Caco-2 (cell line): ENCODE measurements at regions not wholly inside any gene's neighbourhood (a gene's known extent, or its start where the extent isn't known, plus 50 kb on each side); places are given as distances from the start of the nearest gene placed in this dataset.

Experiments used
- BruUV-seq: library from RNA; stranded (reverse); fragments of 400-500 nt; replicated peaks from 2 replicates; lab custom pipeline; 2021; lab: Mats Ljungman, UMichigan
- CTCF ChIA-PET: fragments of 300-600 bp; sonication (Branson Sonifier 250); formaldehyde crosslinking; loops from one replicate; lab custom pipeline; 2022; ENCODE audit warnings: antibody characterized with exemption; lab: Charles Lee
- POLR2A ChIA-PET: fragments of 300-600 bp; sonication (Branson Sonifier 250); formaldehyde crosslinking; loops from one replicate; lab custom pipeline; 2022; ENCODE audit warnings: antibody characterized with exemption; lab: Charles Lee
- DNase-seq, 2 experiments: peaks; one replicate each; pipeline versions ENCODE4 v3.0.0 to v3.0.0-alpha.2; 2020 to 2022
- H3K27me3 ChIP-seq: replicated peaks from 2 replicates; pipeline ENCODE4 v1.6.0; 2011; ENCODE audit warnings: low read length; ENCODE audit not compliant: control insufficient read depth, insufficient read depth
- H3K36me3 ChIP-seq: 2 replicates; pipeline ENCODE4 v1.5.1; 2011; ENCODE audit warnings: low read length; ENCODE audit not compliant: control insufficient read depth, insufficient read depth
- H3K4me1 ChIP-seq: fragments of 250-450 bp; sonication (Bioruptor Pico); 2 replicates; pipeline ENCODE4 v1.5.1; 2020; ENCODE audit warnings: mild to moderate bottlenecking
- H3K4me3 ChIP-seq: 2 replicates; pipeline ENCODE4 v1.5.1; 2011; ENCODE audit warnings: low read depth, mild to moderate bottlenecking, control low read depth, low read length
- H3K9me3 ChIP-seq: fragments of 250-450 bp; sonication (Bioruptor Pico); 2 replicates; pipeline ENCODE4 v1.5.1; 2020; ENCODE audit warnings: mild to moderate bottlenecking, moderate library complexity
- H3K27ac Mint-ChIP-seq: one replicate; pipeline ENCODE4 v1.8.0; 2022; ENCODE audit warnings: mixed read lengths; ENCODE audit not compliant: unreplicated experiment
- H3K27me3 Mint-ChIP-seq: one replicate; pipeline ENCODE4 v1.8.0; 2022; ENCODE audit warnings: mixed read lengths; ENCODE audit not compliant: insufficient read depth, unreplicated experiment
- H3K36me3 Mint-ChIP-seq: one replicate; pipeline ENCODE4 v1.8.0; 2022; ENCODE audit warnings: mild to moderate bottlenecking, mixed read lengths; ENCODE audit not compliant: insufficient read depth, unreplicated experiment
- H3K4me1 Mint-ChIP-seq: one replicate; pipeline ENCODE4 v1.8.0; 2022; ENCODE audit warnings: low read depth, mixed read lengths; ENCODE audit not compliant: unreplicated experiment
- H3K4me3 Mint-ChIP-seq: one replicate; pipeline ENCODE4 v1.8.0; 2022; ENCODE audit warnings: mild to moderate bottlenecking, moderate library complexity, mixed read lengths; ENCODE audit not compliant: unreplicated experiment
- H3K9me3 Mint-ChIP-seq: one replicate; pipeline ENCODE4 v1.8.0; 2022; ENCODE audit warnings: mixed read lengths; ENCODE audit not compliant: unreplicated experiment
- intact Hi-C: fragments of 100-400 bp; cut with micrococcal nuclease; formaldehyde crosslinking; loops from one replicate; pipeline ENCODE4 v1.10.0; 2022; ENCODE audit not compliant: unreplicated experiment
- TF ChIP-seq, protein P1 (sequence below), 2 experiments: fragments of 200-600 bp in 1 of 2; IDR thresholded peaks; 1 replicate in 1 of 2; 2 replicates in 1 of 2; pipeline versions ENCODE4 v1.5.1 to v1.8.0; 2011 to 2022; ENCODE audit warnings: antibody characterized with exemption in 1 of 2, control low read depth in 1 of 2, inconsistent platforms in 1 of 2, low read depth in 1 of 2, low read length in 1 of 2, mild to moderate bottlenecking in 1 of 2, moderate library complexity in 1 of 2; ENCODE audit not compliant: insufficient read depth in 1 of 2, severe bottlenecking in 1 of 2, unreplicated experiment in 1 of 2

DNA sequence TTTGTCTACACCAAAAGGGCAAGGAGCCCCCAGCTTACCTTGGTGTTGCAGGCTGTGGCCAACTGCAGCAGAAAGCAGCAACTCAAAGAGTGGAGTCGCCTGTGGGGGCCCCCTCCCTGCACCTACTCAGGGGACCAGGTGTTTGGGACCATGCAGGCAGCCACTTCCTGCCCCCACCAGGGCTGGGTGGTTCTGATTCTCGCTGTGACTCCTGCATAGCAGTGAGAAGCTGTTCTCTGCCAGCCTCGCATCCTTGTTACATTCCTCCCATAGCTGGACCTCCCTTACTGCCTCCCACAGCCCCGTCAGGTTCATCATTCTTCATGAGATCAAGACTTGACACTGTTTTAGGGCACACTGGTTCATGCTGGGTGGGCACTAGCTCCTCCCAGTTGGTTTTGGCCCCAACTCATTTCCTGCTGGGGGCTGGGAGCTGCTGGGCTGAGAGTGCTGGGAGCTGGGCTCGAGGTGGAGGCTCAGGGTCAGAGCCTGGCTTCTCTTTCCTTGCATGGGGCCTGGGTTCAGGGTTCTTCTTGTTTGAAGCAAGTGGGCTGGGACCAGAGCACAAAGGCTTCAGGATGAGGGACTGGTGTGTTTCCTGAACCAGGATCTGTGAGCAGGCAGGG is 146.9 kb upstream of the C1orf174 start:
- BruUV-seq = no TSS peak
- Histone ChIP-seq H3K9me3 (no peaks in the 10 kb centered on the region), H3K36me3 (no peaks in the 10 kb centered on the region), H3K4me3 (no peak overlapping the region), H3K4me1 (no peaks in the 10 kb centered on the region), H3K27me3 (no peaks in the 10 kb centered on the region)
- ChIA-PET CTCF (no interaction called here), POLR2A (no interaction called here)
- peaks cover 23% of the 10 kb centered on the region for H3K27me3 Mint-ChIP-seq
- no peak overlapping the region for H3K27ac Mint-ChIP-seq
- intact Hi-C loops = no loop called here
- H3K4me3 Mint-ChIP-seq = no peak overlapping the region
- DNase-seq = no peak
- no peaks in the 10 kb centered on the region for H3K4me1 Mint-ChIP-seq
- H3K9me3 Mint-ChIP-seq = no peaks in the 10 kb centered on the region
- H3K36me3 Mint-ChIP-seq = no peaks in the 10 kb centered on the region
- TF ChIP-seq, protein P1, sequence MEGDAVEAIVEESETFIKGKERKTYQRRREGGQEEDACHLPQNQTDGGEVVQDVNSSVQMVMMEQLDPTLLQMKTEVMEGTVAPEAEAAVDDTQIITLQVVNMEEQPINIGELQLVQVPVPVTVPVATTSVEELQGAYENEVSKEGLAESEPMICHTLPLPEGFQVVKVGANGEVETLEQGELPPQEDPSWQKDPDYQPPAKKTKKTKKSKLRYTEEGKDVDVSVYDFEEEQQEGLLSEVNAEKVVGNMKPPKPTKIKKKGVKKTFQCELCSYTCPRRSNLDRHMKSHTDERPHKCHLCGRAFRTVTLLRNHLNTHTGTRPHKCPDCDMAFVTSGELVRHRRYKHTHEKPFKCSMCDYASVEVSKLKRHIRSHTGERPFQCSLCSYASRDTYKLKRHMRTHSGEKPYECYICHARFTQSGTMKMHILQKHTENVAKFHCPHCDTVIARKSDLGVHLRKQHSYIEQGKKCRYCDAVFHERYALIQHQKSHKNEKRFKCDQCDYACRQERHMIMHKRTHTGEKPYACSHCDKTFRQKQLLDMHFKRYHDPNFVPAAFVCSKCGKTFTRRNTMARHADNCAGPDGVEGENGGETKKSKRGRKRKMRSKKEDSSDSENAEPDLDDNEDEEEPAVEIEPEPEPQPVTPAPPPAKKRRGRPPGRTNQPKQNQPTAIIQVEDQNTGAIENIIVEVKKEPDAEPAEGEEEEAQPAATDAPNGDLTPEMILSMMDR (IDR thresholded peaks at IDR 0.05; ENCODE audit: insufficient read depth in 1 of 2, low read depth in 1 of 2, low read length in 1 of 2, severe bottlenecking in 1 of 2, unreplicated experiment in 1 of 2) = no peak

DNA sequence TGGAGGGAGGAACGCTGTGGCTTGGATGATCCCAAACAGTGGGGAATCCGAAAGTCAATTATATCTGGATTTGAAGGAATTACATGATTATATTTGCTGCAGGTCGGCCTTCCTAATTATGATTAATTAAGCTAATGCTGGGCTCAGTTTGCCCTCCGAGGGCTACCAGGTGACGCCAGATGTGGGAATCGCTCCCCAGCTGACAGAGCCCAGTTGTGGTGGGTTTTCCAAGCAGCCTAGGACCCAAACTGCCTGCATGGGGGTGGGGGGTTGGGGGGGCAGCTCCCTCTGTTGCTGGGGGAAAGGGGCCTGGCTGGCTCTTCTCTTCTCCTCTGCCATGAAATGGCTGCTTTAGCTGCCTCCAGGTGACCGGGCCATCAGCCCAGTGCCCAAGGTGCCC is 147.6 kb upstream of the C1orf174 start:
- no peak for DNase-seq
- no peak overlapping the region for H3K27ac Mint-ChIP-seq
- ChIA-PET CTCF (no interaction called here), POLR2A (no interaction called here)
- H3K27me3 ChIP-seq = no peaks in the 10 kb centered on the region
- H3K4me3 ChIP-seq = no peak overlapping the region
- intact Hi-C loops = no loop called here
- no peaks in the 10 kb centered on the region for H3K36me3 ChIP-seq
- H3K36me3 Mint-ChIP-seq = no peaks in the 10 kb centered on the region
- no peaks in the 10 kb centered on the region for H3K4me1 Mint-ChIP-seq
- no peak overlapping the region for H3K4me3 Mint-ChIP-seq
- H3K4me1 ChIP-seq = no peaks in the 10 kb centered on the region
- no peaks in the 10 kb centered on the region for H3K9me3 Mint-ChIP-seq
- peaks cover 25% of the 10 kb centered on the region for H3K27me3 Mint-ChIP-seq
- H3K9me3 ChIP-seq = no peaks in the 10 kb centered on the region
- no TSS peak for BruUV-seq
- TF ChIP-seq, protein P1 (IDR thresholded peaks at IDR 0.05; ENCODE audit: insufficient read depth in 1 of 2, low read depth in 1 of 2, low read length in 1 of 2, severe bottlenecking in 1 of 2, unreplicated experiment in 1 of 2) = no peak

DNA sequence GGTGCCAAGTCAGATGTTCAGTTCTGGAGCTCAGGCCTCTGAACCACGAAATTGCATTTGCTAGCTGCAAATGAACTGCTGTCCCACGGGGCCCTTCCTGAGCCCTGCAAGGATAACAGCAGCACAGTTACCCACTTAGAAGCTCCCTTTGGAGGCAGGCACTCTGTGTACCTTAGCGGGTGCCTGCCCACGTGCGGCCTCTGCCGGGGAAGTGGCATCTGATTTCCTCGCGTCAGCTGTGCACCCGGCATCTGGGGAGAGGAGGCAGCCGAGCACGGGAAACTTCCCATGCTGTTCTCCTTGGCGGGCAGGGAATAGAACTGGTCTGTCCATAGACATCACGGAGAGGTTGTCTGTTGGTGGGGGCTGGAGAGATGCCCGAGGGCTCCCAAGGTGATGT is 148.0 kb upstream of the C1orf174 start:
- ChIA-PET CTCF (no interaction called here), POLR2A (no interaction called here)
- TF ChIP-seq, protein P1 (IDR thresholded peaks at IDR 0.05; ENCODE audit: insufficient read depth in 1 of 2, low read depth in 1 of 2, low read length in 1 of 2, severe bottlenecking in 1 of 2, unreplicated experiment in 1 of 2) = no peak
- no peaks in the 10 kb centered on the region for H3K27me3 ChIP-seq
- Mint-ChIP-seq H3K4me1 (no peaks in the 10 kb centered on the region), H3K4me3 (no peak overlapping the region), H3K27me3 (peaks cover 28% of the 10 kb centered on the region), H3K27ac (no peak overlapping the region), H3K9me3 (no peaks in the 10 kb centered on the region), H3K36me3 (no peaks in the 10 kb centered on the region)
- no peaks in the 10 kb centered on the region for H3K9me3 ChIP-seq
- H3K4me1 ChIP-seq = no peaks in the 10 kb centered on the region
- no peaks in the 10 kb centered on the region for H3K36me3 ChIP-seq
- BruUV-seq = no TSS peak
- no peak for DNase-seq
- H3K4me3 ChIP-seq = no peak overlapping the region
- intact Hi-C loops = no loop called here
